ENCODE measurements at regions not wholly inside any gene's neighbourhood (a gene's known extent, or its start where the extent isn't known, plus 50 kb on each side); places are given as distances from the start of the nearest gene placed in this dataset.

- ChIA-PET POLR2A (no interaction called here), CTCF (interaction anchor here (0.7 kb wide), 1 partner anchor 58 kb away, joined by 3 read pairs; no protein-coding TSS in a partner anchor)
- Histone ChIP-seq H3F3A (replicated peaks; ENCODE audit: insufficient read depth) (no peaks in the 10 kb centered on the region), H4K20me1 (ENCODE audit: insufficient read depth) (no peaks in the 10 kb centered on the region), H3K27ac (ENCODE audit: low read depth in 2 of 2, low read length in 1 of 2) (no peak overlapping the region), H3K9ac (no peak overlapping the region), H3K4me2 (no peak overlapping the region), H3K27me3 (ENCODE audit: insufficient read depth) (no peaks in the 10 kb centered on the region; the same call in 1 of the 2 replicates), H3K36me3 (replicated peaks in 1 of 2; ENCODE audit: control insufficient read depth in 1 of 2, insufficient read depth in 2 of 2, low read length in 1 of 2) (no peaks in the 10 kb centered on the region), H2AFZ (ENCODE audit: low read depth) (no peak overlapping the region), H3K4me1 (ENCODE audit: control insufficient read depth in 1 of 2, insufficient read depth in 2 of 2, low read depth in 1 of 2, low read length in 1 of 2) (no peaks in the 10 kb centered on the region), H3K9me2 (no peaks in the 10 kb centered on the region), H3K9me3 (no peaks in the 10 kb centered on the region), H3K79me2 (ENCODE audit: insufficient read depth) (no peaks in the 10 kb centered on the region), H3K4me3 (ENCODE audit: low read depth in 2 of 2, low read length in 1 of 2) (no peak overlapping the region)
- 0% methylated on average over 1 of the region's 1 CpG for WGBS (ENCODE audit: low lambda C conversion rate)
- TF ChIP-seq FOXJ3 (CRISPR knock-in tag; IDR thresholded peaks at IDR 0.05) (no peak), TAF1 (IDR thresholded peaks at IDR 0.05; ENCODE audit: borderline replicate concordance, low read depth, low read length) (no peak)
- TF ChIP-seq, protein P1, sequence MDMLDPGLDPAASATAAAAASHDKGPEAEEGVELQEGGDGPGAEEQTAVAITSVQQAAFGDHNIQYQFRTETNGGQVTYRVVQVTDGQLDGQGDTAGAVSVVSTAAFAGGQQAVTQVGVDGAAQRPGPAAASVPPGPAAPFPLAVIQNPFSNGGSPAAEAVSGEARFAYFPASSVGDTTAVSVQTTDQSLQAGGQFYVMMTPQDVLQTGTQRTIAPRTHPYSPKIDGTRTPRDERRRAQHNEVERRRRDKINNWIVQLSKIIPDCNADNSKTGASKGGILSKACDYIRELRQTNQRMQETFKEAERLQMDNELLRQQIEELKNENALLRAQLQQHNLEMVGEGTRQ (IDR thresholded peaks at IDR 0.05; ENCODE audit: borderline replicate concordance, low read depth, low read length): no peak
- no peak for DNase-seq
Measured at GRCh38 chr6:137784583-137784982, 82.5 kb upstream of the TNFAIP3 start.

DNA sequence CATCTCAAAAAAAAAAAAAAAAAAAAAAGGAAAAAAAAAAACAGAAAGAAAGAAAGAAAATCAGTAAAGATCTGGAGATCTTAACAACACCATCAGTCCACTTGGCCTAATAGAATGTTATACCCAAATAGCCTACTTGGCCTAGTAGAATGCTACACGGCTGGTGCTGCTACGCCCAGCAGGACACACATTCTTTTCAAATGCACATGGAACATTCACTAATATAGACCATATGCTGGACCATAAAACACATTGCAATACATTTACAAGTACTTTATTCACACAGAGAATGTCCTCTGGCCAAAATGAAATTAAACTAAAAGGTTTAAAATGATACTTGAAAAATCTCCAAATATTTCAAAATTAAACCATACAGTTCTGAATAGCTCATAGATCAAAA, 80.0 kb upstream of the TNFAIP3 start:
- no peaks in the 10 kb centered on the region for H3K36me3 ChIP-seq (replicated peaks in 1 of 2; ENCODE audit: control insufficient read depth in 1 of 2, insufficient read depth in 2 of 2, low read length in 1 of 2)
- no peak for DNase-seq
- no peak overlapping the region for H3K27ac ChIP-seq (ENCODE audit: low read depth in 2 of 2, low read length in 1 of 2)
- no peaks in the 10 kb centered on the region for H4K20me1 ChIP-seq (ENCODE audit: insufficient read depth)
- H3K9ac ChIP-seq: no peak overlapping the region
- no peak overlapping the region for H2AFZ ChIP-seq (ENCODE audit: low read depth)
- no peaks in the 10 kb centered on the region for H3K79me2 ChIP-seq (ENCODE audit: insufficient read depth)
- ChIA-PET POLR2A (no interaction called here), CTCF (no interaction called here)
- H3K9me3 ChIP-seq: no peaks in the 10 kb centered on the region
- H3F3A ChIP-seq (replicated peaks; ENCODE audit: insufficient read depth): no peaks in the 10 kb centered on the region
- TF ChIP-seq EP300 (IDR thresholded peaks at IDR 0.05; ENCODE audit: borderline replicate concordance in 1 of 2, low read depth in 1 of 2, low read length in 1 of 2) (no peak), GABPA (IDR thresholded peaks at IDR 0.05; ENCODE audit: low read depth) (no peak), ELF1 (IDR thresholded peaks at IDR 0.05) (no peak), SMC3 (IDR thresholded peaks at IDR 0.05; ENCODE audit: low read depth, low read length) (no peak)
- TF ChIP-seq, protein P2, sequence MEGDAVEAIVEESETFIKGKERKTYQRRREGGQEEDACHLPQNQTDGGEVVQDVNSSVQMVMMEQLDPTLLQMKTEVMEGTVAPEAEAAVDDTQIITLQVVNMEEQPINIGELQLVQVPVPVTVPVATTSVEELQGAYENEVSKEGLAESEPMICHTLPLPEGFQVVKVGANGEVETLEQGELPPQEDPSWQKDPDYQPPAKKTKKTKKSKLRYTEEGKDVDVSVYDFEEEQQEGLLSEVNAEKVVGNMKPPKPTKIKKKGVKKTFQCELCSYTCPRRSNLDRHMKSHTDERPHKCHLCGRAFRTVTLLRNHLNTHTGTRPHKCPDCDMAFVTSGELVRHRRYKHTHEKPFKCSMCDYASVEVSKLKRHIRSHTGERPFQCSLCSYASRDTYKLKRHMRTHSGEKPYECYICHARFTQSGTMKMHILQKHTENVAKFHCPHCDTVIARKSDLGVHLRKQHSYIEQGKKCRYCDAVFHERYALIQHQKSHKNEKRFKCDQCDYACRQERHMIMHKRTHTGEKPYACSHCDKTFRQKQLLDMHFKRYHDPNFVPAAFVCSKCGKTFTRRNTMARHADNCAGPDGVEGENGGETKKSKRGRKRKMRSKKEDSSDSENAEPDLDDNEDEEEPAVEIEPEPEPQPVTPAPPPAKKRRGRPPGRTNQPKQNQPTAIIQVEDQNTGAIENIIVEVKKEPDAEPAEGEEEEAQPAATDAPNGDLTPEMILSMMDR (IDR thresholded peaks at IDR 0.05): no peak
- no peaks in the 10 kb centered on the region for H3K9me2 ChIP-seq
- no peak overlapping the region for H3K4me2 ChIP-seq
- H3K4me3 ChIP-seq (ENCODE audit: low read depth in 2 of 2, low read length in 1 of 2): no peak overlapping the region
- H3K27me3 ChIP-seq (ENCODE audit: insufficient read depth): no peaks in the 10 kb centered on the region
- no peaks in the 10 kb centered on the region for H3K4me1 ChIP-seq (ENCODE audit: control insufficient read depth in 1 of 2, insufficient read depth in 2 of 2, low read depth in 1 of 2, low read length in 1 of 2)
- 18% methylated on average over 2 of the region's 2 CpGs for WGBS (ENCODE audit: low lambda C conversion rate)

- ChIA-PET POLR2A (no interaction called here), CTCF (interaction anchor here (1.5 kb wide), 1 partner anchor 78 kb away, joined by 3 read pairs; the partner anchor contains the start of gene TNFAIP3)
- no peak for TF ChIP-seq FOXM1 (IDR thresholded peaks at IDR 0.05; ENCODE audit: low read depth)
- TF ChIP-seq REST (IDR thresholded peaks at IDR 0.05; ENCODE audit: low read depth, low read length): no peak
- no peak for TF ChIP-seq RCOR1 (IDR thresholded peaks at IDR 0.05; ENCODE audit: low read length)
- TF ChIP-seq YY1 (IDR thresholded peaks at IDR 0.05; ENCODE audit: low read depth): no peak
- H3K4me1 ChIP-seq (ENCODE audit: control insufficient read depth in 1 of 2, insufficient read depth in 2 of 2, low read depth in 1 of 2, low read length in 1 of 2): no peaks in the 10 kb centered on the region
- no peak overlapping the region for H3K4me3 ChIP-seq (ENCODE audit: low read depth in 2 of 2, low read length in 1 of 2)
- DNase-seq: no peak
- H3K4me2 ChIP-seq: no peak overlapping the region
- no peaks in the 10 kb centered on the region for H3F3A ChIP-seq (replicated peaks; ENCODE audit: insufficient read depth)
- H3K9me3 ChIP-seq: no peaks in the 10 kb centered on the region
- no peak overlapping the region for H2AFZ ChIP-seq (ENCODE audit: low read depth)
- H3K36me3 ChIP-seq (replicated peaks in 1 of 2; ENCODE audit: control insufficient read depth in 1 of 2, insufficient read depth in 2 of 2, low read length in 1 of 2): no peaks in the 10 kb centered on the region
- no peaks in the 10 kb centered on the region for H3K9me2 ChIP-seq
- H3K27ac ChIP-seq (ENCODE audit: low read depth in 2 of 2, low read length in 1 of 2): no peak overlapping the region
- 42% methylated on average over 1 of the region's 1 CpG for WGBS (ENCODE audit: low lambda C conversion rate)
- no peaks in the 10 kb centered on the region for H3K27me3 ChIP-seq (ENCODE audit: insufficient read depth)
- no peak overlapping the region for H3K9ac ChIP-seq
- no peaks in the 10 kb centered on the region for H3K79me2 ChIP-seq (ENCODE audit: insufficient read depth)
- H4K20me1 ChIP-seq (ENCODE audit: insufficient read depth): no peaks in the 10 kb centered on the region
Measured at GRCh38 chr6:137788248-137788647, 78.8 kb upstream of the TNFAIP3 start.

Measured in SK-N-SH (cell line).